Fibroblast of skin of left quadriceps (primary cell): ENCODE measurements at regions not wholly inside any gene's neighbourhood (a gene's known extent, or its start where the extent isn't known, plus 50 kb on each side); places are given as distances from the start of the nearest gene placed in this dataset.
A peak's percentile ranks its signal among the peaks of the same experiment; 100 is the strongest.

ENCODE experiments used
- DNase-seq, 2 experiments: peaks; one replicate each; pipeline ENCODE4 v3.0.0-alpha.2; 2013; ENCODE audit warnings: low read depth in 2 of 2

DNA sequence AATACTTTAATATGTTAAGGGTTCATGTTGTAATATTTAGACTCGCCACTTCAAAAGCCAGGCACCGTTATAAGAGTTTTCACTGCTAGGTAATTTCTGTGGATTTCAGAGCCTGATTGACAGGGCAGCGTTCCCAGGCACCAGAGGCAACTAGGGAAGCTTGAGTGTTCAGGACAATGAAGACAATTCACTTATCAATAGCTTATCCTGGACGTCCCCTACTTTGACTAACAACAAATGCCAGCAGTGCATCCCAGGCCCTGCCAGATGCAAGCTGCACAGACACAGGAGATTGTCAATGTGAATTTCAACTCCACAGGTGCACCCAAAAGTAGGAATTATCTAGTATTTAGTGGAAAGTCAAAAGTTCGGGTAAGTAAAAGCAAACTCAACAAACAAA lies 179.3 kb upstream of the GYPC start:
- no peak for DNase-seq

DNA sequence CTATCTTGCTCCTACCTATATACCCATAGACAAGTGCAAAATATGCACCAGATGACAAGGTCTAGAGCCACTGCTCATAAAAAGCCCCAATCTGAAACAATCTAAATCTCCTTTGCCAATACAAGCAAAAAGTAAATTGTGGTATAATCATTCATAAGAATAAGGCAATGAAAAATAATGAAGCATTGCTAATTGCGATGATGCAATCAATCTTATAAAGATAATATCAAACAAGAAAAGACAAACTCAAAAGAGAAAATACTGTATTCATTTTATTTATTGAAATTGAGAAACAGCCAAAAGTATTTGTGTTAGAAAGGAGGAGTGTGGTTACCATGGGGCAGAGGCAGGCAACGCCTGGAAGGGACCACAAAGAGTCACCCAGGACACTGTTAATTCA lies 175.9 kb upstream of the GYPC start:
- no peak for DNase-seq

DNA sequence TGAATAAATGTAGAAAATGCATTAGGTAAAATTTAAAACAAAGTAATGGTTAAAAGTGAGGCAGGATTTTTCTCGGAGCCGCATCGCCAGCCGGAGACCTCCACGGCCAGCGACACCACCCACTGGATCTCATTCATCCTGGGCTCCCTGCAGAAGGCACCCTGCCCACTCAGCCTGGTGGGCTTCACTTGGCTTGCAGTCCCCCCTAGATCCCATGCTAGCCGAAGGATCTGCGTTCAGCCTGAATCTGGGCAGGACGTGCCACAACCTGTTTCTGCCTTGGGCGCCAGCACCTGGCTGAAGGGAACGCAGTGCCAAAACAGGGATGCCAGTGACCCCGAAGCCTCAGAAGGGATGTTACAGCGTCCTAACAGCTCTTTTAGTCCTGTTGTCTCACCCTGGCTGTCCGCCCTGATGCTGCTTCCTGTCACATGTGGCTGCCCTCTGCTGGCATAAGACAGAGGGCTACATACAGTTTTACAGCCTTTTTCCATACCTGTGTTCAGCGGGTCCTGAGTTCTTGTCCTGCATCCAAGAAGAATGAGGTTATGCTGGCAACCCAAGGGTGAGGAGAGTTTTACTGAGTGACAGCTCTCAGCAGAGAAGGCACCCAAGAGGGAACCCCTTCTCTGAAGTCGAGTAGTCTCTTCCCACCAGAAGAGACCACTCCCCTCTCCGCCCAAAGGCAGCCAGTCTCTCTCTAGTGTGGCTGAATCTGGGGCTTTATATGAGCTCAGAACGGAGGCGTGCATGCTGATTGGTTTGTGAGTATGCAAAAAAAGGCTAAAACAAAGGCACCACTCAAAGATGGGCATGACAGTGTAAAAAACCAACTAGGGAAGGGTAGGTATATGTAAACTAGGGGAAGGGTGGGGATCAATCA lies 173.1 kb upstream of the GYPC start:
- no peak for DNase-seq

DNA sequence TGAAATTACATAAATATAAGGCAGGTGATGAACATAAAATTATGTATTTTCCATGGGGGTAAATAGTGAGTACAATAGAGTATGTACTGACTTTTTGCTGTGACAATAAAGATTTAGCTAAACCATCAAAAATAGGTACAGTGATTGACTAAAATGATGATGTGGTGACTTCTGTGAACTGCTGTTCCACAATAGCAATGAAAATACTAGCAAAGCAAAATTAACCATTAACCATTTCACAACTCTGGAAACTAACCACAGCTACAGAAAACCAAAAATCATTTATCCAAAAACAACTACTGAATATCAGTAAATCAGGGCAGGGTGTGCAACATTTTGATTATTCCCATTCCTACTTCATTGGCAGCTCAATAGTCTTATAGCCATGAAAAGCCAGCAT lies 161.4 kb upstream of the GYPC start:
- DNase-seq = no peak

- DNase-seq = no peak
Measured at GRCh38 chr2:126495189-126495588, 160.8 kb upstream of the GYPC start.

DNA sequence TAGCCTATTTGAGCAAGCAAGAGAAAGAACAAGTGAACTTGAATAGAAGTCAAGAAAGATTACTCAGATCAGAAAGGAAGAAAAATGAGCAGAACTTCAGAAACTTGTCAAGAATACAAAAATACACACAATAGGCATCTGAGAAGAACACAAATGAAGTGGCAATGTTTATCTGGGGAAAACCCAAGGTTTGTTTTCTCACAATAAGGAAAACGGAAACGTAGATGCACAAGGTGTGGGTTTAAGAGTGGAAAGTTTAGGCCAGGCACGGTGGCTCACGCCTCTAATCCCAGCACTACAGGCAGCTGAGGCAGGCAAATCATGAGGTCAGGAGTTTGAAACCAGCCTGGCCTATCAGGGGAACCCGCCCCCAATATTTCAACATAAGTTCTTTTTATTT lies 159.5 kb upstream of the GYPC start:
- no peak for DNase-seq

DNA sequence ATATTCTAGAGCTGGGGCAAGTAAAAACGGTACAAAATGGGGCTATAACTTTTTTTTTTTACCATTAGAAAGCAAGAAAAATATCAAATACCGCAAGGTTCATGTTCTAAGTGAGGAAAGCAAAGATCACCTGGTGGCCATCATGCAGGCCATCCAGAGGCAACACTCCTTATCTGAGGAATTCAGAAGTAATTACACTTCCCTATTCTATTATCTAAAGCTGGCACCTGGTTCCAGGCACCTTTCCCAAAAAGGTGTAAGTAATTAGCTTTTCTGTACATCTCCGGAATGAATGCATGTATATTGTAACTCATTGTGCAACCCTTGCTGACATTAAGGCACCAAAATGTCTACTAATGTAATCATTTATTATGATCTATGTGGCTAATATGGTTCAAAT lies 152.5 kb upstream of the GYPC start:
- DNase-seq = no peak

- no peak for DNase-seq
Measured at GRCh38 chr2:126504949-126505348, 151.0 kb upstream of the GYPC start.

DNA sequence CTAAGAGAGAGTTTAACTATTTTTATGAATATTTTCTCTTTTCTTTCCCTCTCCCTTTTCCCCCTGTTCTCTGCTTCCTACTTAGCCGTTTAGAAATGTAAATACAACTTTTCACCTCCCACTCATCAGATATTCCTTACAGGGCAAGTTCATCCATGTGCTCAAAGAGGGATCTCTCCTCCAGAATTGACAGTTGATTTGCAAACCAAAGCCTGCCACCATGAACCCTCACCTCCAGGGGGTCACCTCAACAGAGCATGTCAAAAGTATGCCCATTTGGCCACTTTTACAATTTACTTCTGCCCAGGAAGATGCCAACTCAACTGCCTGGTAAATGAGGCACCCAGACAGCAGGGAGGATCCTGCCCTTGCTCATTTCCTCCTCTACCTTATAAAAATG lies 149.2 kb upstream of the GYPC start:
- no peak for DNase-seq

DNA sequence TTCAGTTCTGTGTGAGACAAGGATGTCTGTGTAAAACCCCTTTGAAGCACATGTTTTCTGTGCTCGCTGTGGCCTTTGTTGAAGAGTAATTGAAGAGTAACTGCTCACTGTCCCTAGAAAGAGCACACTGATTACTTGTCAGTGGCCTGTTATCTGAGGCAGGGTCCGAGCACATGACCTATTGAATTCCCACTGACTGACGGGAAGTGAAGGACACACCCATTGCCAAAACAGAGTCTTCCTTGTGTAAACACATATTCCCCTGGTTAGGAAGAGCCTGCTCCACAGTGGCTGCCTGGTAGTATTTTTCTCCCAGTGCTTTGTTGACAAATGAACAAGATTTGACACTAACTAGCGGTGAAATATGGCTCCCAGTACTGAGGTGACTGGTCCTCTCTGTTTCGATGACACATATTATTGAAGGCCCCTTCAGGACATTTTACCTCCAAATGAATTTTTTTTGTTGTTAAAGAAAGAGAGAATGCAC lies 148.5 kb upstream of the GYPC start:
- no peak for DNase-seq

- no peak for DNase-seq
Measured at GRCh38 chr2:126510356-126510755, 145.6 kb upstream of the GYPC start.

DNA sequence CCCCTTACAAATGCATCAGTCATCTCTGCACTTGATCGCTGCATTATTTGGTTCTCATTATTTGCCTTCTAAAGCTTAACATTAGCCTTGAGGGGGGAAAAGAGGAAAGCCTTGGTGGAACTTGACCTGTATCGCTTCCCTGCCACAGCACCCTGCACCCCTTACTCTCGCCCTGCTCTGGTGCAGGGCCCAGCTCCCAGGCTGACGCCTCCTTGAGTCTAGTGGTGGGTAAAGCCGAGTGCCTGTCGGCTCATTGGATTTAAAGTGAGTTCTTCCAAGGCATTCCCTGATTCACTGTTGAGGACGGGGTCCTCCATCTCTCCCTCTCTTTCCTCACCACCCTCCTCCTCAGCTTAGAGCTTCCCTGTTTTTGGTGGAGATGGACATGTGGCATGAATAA lies 145.0 kb upstream of the GYPC start:
- DNase-seq = no peak

DNA sequence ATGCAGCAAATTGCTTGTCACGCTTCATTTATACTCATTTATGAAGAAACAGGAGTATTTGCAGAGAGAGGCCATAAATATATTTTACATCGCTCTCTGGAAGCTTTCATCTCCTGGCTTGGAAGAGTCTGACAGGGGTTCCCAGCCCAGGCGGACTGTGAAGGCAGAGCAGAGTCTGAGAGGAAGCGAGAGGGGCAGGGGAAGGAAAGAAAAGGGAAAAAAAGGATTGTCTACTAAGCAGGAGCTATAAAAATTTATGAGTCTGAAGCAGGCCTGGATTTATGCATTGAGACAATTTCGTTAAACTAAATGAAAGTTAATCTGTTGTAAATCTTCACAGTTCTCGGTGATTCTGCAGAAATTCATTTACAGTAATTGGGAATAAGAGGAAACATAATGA lies 143.9 kb upstream of the GYPC start:
- DNase-seq = no peak

GRCh38 chr2:126513033-126513432 lies 142.9 kb upstream of the GYPC start:
- DNase-seq = no peak

- no peak for DNase-seq
Measured at GRCh38 chr2:126515471-126515870, 140.5 kb upstream of the GYPC start.

GRCh38 chr2:126518196-126518595 lies 137.8 kb upstream of the GYPC start:
- DNase-seq = no peak

- DNase-seq = peak; percentile 3 to 9
Measured at GRCh38 chr2:126527836-126528490, 128.0 kb upstream of the GYPC start.

GRCh38 chr2:126531029-126531428 lies 124.9 kb upstream of the GYPC start:
- DNase-seq = no peak

GRCh38 chr2:126534478-126534877 lies 121.5 kb upstream of the GYPC start:
- DNase-seq = no peak

DNA sequence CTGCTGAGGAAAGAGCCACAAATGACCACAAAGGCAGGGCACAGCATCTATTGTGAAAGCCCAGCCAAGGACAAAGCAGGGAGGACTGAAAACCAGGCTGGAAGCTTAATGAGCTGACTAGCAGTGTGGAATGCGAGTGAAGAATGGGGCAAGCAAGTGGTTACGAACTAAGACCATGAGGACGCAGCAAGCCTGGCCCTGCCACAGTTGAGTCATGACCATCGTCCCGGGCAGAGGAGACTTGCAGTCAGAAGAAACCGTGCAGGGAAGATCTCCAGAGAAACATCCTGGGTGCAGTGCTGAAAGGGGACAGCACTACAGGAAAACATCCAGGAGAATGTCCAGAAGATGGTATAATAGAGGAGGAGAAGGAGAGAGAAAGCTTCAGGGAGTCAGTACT lies 120.5 kb upstream of the GYPC start:
- DNase-seq = no peak

- DNase-seq = no peak
Measured at GRCh38 chr2:126536605-126537200, 119.3 kb upstream of the GYPC start.

DNA sequence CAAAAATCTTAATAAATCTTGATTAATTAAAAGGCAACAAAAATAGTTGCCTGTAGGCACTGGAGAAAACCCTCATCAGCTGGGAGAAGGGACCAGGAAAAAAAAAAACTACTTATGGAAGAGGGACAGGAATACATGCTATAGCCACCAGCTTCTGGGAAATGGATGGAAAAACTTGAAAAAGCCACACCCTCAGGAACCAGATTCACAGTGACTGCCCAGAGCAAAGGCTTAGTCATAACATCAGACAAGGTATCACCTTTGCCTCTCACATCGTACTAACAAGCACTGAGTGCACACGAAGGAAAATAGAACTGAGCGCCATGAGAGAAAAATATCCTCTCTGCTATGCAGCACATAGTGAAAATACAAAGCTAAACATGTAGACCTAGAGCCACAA lies 116.9 kb upstream of the GYPC start:
- DNase-seq = no peak

- DNase-seq = no peak
Measured at GRCh38 chr2:126542247-126542646, 113.7 kb upstream of the GYPC start.
